Panc1 (cell line): ENCODE measurements at regions not wholly inside any gene's neighbourhood (a gene's known extent, or its start where the extent isn't known, plus 50 kb on each side); places are given as distances from the start of the nearest gene placed in this dataset.
"Not testable (repeated sequence)": the region's sequence is repeated elsewhere in the genome, so short reads cannot be mapped to it uniquely, and the experiment has no call there.

Experiments
- ATAC-seq: fragments of 200-7000 bp; cut with Tn5 transposase; 2 replicates; pipeline ENCODE4 v1.9.1; 2020; ENCODE audit warnings: mild to moderate bottlenecking, moderate library complexity
- BruUV-seq: library from RNA; stranded (reverse); fragments of 400-500 nt; replicated peaks from 2 replicates; lab custom pipeline; 2021; lab: Mats Ljungman, UMichigan
- CTCF ChIA-PET: fragments of 300-600 bp; sonication (Branson Sonifier 250); formaldehyde crosslinking; loops from one replicate; lab custom pipeline; 2022; ENCODE audit warnings: antibody characterized with exemption; lab: Charles Lee
- POLR2A ChIA-PET: fragments of 300-600 bp; sonication (Branson Sonifier 250); formaldehyde crosslinking; loops from one replicate; lab custom pipeline; 2022; ENCODE audit warnings: antibody characterized with exemption; lab: Charles Lee
- DNase-seq: peaks from one replicate; pipeline ENCODE4 v3.0.0-alpha.2; 2010; ENCODE audit warnings: low read depth, low spot score
- H3K27ac ChIP-seq: 2 replicates; pipeline ENCODE4 v1.5.1; 2011; ENCODE audit warnings: mild to moderate bottlenecking, low read length, inconsistent platforms
- H3K27me3 ChIP-seq: fragments of 200-500 bp; sonication (Bioruptor generic); 2 replicates; pipeline ENCODE4 v1.6.0; 2014; ENCODE audit warnings: low read length, inconsistent platforms; ENCODE audit not compliant: control insufficient read depth, insufficient read depth
- H3K36me3 ChIP-seq: fragments of 200-500 bp; sonication (Bioruptor generic); 2 replicates; pipeline ENCODE4 v1.5.1; 2014; ENCODE audit warnings: inconsistent platforms, mild to moderate bottlenecking, low read length, moderate library complexity; ENCODE audit not compliant: control insufficient read depth, insufficient read depth
- H3K4me1 ChIP-seq: 2 replicates; pipeline ENCODE4 v1.5.1; 2011; ENCODE audit warnings: inconsistent platforms, mild to moderate bottlenecking, low read length, moderate library complexity; ENCODE audit not compliant: control insufficient read depth, insufficient read depth
- H3K4me3 ChIP-seq, 2 experiments: 2 replicates each; pipeline ENCODE4 v1.5.1; 2011 to 2012; ENCODE audit warnings: low read depth in 2 of 2, low read length in 2 of 2, mild to moderate bottlenecking in 2 of 2, inconsistent platforms in 1 of 2, moderate library complexity in 1 of 2
- H3K9me3 ChIP-seq: fragments of 200-500 bp; sonication (Bioruptor generic); 2 replicates; pipeline ENCODE4 v1.5.1; 2014; ENCODE audit warnings: low read depth, mild to moderate bottlenecking, inconsistent platforms, low read length, moderate library complexity; ENCODE audit not compliant: control insufficient read depth, insufficient read depth
- CTCF ChIP-seq: fragments of 450-650 bp; IDR thresholded peaks from 2 replicates; pipeline ENCODE4 v1.5.1; 2017; ENCODE audit warnings: mild to moderate bottlenecking
- POLR2AphosphoS5 ChIP-seq: IDR thresholded peaks from 2 replicates; pipeline ENCODE4 v1.6.1; 2012; ENCODE audit warnings: mild to moderate bottlenecking, low read depth, low read length, moderate library complexity
- SIN3A ChIP-seq: IDR thresholded peaks from 2 replicates; pipeline ENCODE4 v1.6.1; 2012; ENCODE audit warnings: low read depth, mild to moderate bottlenecking, low read length, moderate library complexity, borderline replicate concordance; ENCODE audit not compliant: insufficient read depth
- TCF7L2 ChIP-seq: IDR thresholded peaks from 2 replicates; pipeline ENCODE4 v1.6.1; 2011; ENCODE audit warnings: mild to moderate bottlenecking, low read depth, low read length, inconsistent platforms
- in situ Hi-C: cut with HindIII; loops from 2 replicates; pipeline ENCODE4 v1.10.0; 2016; ENCODE audit warnings: low sequenced_read_pairs, low pct_unique_long_range_greater_than_20kb
- intact Hi-C: fragments of 100-400 bp; cut with micrococcal nuclease; formaldehyde crosslinking; loops from one replicate; pipeline ENCODE4 v1.10.0; 2022; ENCODE audit not compliant: unreplicated experiment
- TF ChIP-seq, protein P1 (sequence below), 2 experiments: IDR thresholded peaks; 2 replicates each; pipeline ENCODE4 v1.6.1; 2011 to 2012; ENCODE audit warnings: low read depth in 2 of 2, control low read depth in 1 of 2, low read length in 1 of 2, mild to moderate bottlenecking in 1 of 2, moderate library complexity in 1 of 2; ENCODE audit not compliant: insufficient read depth in 1 of 2

GRCh38 chr1:215306426-215306825 lies 223.9 kb downstream of the KCNK2 start:
- CTCF ChIA-PET: no interaction called here
- Histone ChIP-seq H3K4me1 (no peaks in the 10 kb centered on the region), H3K4me3 (no peak overlapping the region), H3K27ac (no peak overlapping the region), H3K36me3 (no peaks in the 10 kb centered on the region), H3K27me3 (no peaks in the 10 kb centered on the region), H3K9me3 (no peaks in the 10 kb centered on the region)
- DNase-seq: no peak
- ATAC-seq: no peak
- BruUV-seq: no TSS peak
- intact Hi-C loops: no loop called here
- POLR2A ChIA-PET: no interaction called here
- in situ Hi-C loops: no loop called here
- TF ChIP-seq CTCF (no peak), POLR2AphosphoS5 (no peak), TCF7L2 (no peak), SIN3A (no peak)
- TF ChIP-seq, protein P1, sequence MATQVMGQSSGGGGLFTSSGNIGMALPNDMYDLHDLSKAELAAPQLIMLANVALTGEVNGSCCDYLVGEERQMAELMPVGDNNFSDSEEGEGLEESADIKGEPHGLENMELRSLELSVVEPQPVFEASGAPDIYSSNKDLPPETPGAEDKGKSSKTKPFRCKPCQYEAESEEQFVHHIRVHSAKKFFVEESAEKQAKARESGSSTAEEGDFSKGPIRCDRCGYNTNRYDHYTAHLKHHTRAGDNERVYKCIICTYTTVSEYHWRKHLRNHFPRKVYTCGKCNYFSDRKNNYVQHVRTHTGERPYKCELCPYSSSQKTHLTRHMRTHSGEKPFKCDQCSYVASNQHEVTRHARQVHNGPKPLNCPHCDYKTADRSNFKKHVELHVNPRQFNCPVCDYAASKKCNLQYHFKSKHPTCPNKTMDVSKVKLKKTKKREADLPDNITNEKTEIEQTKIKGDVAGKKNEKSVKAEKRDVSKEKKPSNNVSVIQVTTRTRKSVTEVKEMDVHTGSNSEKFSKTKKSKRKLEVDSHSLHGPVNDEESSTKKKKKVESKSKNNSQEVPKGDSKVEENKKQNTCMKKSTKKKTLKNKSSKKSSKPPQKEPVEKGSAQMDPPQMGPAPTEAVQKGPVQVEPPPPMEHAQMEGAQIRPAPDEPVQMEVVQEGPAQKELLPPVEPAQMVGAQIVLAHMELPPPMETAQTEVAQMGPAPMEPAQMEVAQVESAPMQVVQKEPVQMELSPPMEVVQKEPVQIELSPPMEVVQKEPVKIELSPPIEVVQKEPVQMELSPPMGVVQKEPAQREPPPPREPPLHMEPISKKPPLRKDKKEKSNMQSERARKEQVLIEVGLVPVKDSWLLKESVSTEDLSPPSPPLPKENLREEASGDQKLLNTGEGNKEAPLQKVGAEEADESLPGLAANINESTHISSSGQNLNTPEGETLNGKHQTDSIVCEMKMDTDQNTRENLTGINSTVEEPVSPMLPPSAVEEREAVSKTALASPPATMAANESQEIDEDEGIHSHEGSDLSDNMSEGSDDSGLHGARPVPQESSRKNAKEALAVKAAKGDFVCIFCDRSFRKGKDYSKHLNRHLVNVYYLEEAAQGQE (IDR thresholded peaks at IDR 0.05; ENCODE audit: insufficient read depth in 1 of 2, low read depth in 2 of 2, low read length in 1 of 2): no peak

- POLR2A ChIA-PET: no interaction called here
- intact Hi-C loops: no loop called here
- no peaks in the 10 kb centered on the region for H3K9me3 ChIP-seq
- BruUV-seq: no TSS peak
- H3K4me3 ChIP-seq: no peak overlapping the region
- in situ Hi-C loops: no loop called here
- no peaks in the 10 kb centered on the region for H3K36me3 ChIP-seq
- TF ChIP-seq TCF7L2 (no peak), POLR2AphosphoS5 (no peak), CTCF (no peak), SIN3A (no peak)
- TF ChIP-seq, protein P1 (IDR thresholded peaks at IDR 0.05; ENCODE audit: insufficient read depth in 1 of 2, low read depth in 2 of 2, low read length in 1 of 2): no peak
- no peaks in the 10 kb centered on the region for H3K27me3 ChIP-seq
- no peak for DNase-seq
- ATAC-seq: no peak
- no peaks in the 10 kb centered on the region for H3K4me1 ChIP-seq
- no peak overlapping the region for H3K27ac ChIP-seq
- CTCF ChIA-PET: no interaction called here
Observed at GRCh38 chr1:215321802-215322201, 239.3 kb downstream of the KCNK2 start.

GRCh38 chr1:215323992-215324391 lies 241.5 kb downstream of the KCNK2 start:
- CTCF ChIA-PET, POLR2A ChIA-PET, H3K4me1 ChIP-seq: not testable (repeated sequence)

More at GRCh38 chr1:215323992-215324391, 241.5 kb downstream of the KCNK2 start:
- H3K9me3 ChIP-seq, BruUV-seq, intact Hi-C loops, H3K27me3 ChIP-seq, in situ Hi-C loops, ATAC-seq, H3K4me3 ChIP-seq, DNase-seq, H3K27ac ChIP-seq, H3K36me3 ChIP-seq: not testable (repeated sequence)
